HEK293T (cell line): ENCODE measurements at regions not wholly inside any gene's neighbourhood (a gene's known extent, or its start where the extent isn't known, plus 50 kb on each side); places are given as distances from the start of the nearest gene placed in this dataset.

Experiments used
- CTCF ChIA-PET: fragments of 350-600 bp; formaldehyde crosslinking; extraction: SDS; loops from one replicate; lab custom pipeline; 2021; ENCODE audit warnings: antibody characterized with exemption, inconsistent platforms; lab: Yijun Ruan, JAX
- POLR2A ChIA-PET: fragments of 350-600 bp; formaldehyde crosslinking; extraction: SDS; loops from one replicate; lab custom pipeline; 2020; ENCODE audit warnings: antibody characterized with exemption, inconsistent platforms; lab: Yijun Ruan, JAX
- DNase-seq: peaks from one replicate; pipeline ENCODE4 v3.0.0; 2012; ENCODE audit warnings: mixed read lengths; ENCODE audit errors: extremely low spot score
- ARNT ChIP-seq: fragments of 450-650 bp; IDR thresholded peaks from 2 replicates; pipeline ENCODE4 v1.6.1; 2017; ENCODE audit warnings: mild to moderate bottlenecking
- BHLHE40 ChIP-seq: fragments of 450-650 bp; IDR thresholded peaks from 2 replicates; pipeline ENCODE4 v1.6.1; 2016; ENCODE audit warnings: mild to moderate bottlenecking, moderate library complexity, borderline replicate concordance
- CTBP1 ChIP-seq: fragments of 450-650 bp; IDR thresholded peaks from 2 replicates; pipeline ENCODE4 v1.6.1; 2016; ENCODE audit warnings: borderline replicate concordance
- ELF4 ChIP-seq: fragments of 450-650 bp; IDR thresholded peaks from 2 replicates; pipeline ENCODE4 v1.6.1; 2017; ENCODE audit warnings: antibody characterized with exemption
- FOXA1 ChIP-seq: fragments of 450-650 bp; IDR thresholded peaks from 2 replicates; pipeline ENCODE4 v1.6.1; 2016; ENCODE audit warnings: mild to moderate bottlenecking
- FOXK2 ChIP-seq: fragments of 450-650 bp; IDR thresholded peaks from 2 replicates; pipeline ENCODE4 v1.6.1; 2016; ENCODE audit warnings: mild to moderate bottlenecking
- FOXM1 ChIP-seq: fragments of 450-650 bp; IDR thresholded peaks from 2 replicates; pipeline ENCODE4 v1.6.1; 2017; ENCODE audit warnings: mild to moderate bottlenecking, borderline replicate concordance
- HDGF ChIP-seq: fragments of 450-650 bp; IDR thresholded peaks from 2 replicates; pipeline ENCODE4 v1.6.1; 2017; ENCODE audit warnings: antibody characterized with exemption, borderline replicate concordance
- L3MBTL2 ChIP-seq: fragments of 450-650 bp; conservative IDR thresholded peaks from 2 replicates; pipeline ENCODE4 v1.6.1; 2016; ENCODE audit warnings: mild to moderate bottlenecking
- LEF1 ChIP-seq: fragments of 450-650 bp; IDR thresholded peaks from 2 replicates; pipeline ENCODE4 v1.6.1; 2017; ENCODE audit warnings: mild to moderate bottlenecking, borderline replicate concordance
- NFRKB ChIP-seq: fragments of 450-650 bp; IDR thresholded peaks from 2 replicates; pipeline ENCODE4 v1.6.1; 2016; ENCODE audit warnings: mild to moderate bottlenecking, moderate library complexity
- PKNOX1 ChIP-seq: fragments of 450-650 bp; IDR thresholded peaks from 2 replicates; pipeline ENCODE4 v1.6.1; 2016
- SP1 ChIP-seq: fragments of 450-650 bp; IDR thresholded peaks from 2 replicates; pipeline ENCODE4 v1.6.1; 2017
- SUZ12 ChIP-seq: fragments of 450-650 bp; IDR thresholded peaks from 2 replicates; pipeline ENCODE4 v1.6.1; 2016; ENCODE audit warnings: mild to moderate bottlenecking
- TARDBP ChIP-seq: fragments of 450-650 bp; IDR thresholded peaks from 2 replicates; pipeline ENCODE4 v1.6.1; 2016
- ZNF384 ChIP-seq: fragments of 450-650 bp; IDR thresholded peaks from 2 replicates; pipeline ENCODE4 v1.6.1; 2016

- CTCF ChIA-PET: no interaction called here
- no peak for DNase-seq
- no peak for TF ChIP-seq L3MBTL2
- POLR2A ChIA-PET: no interaction called here
These were observed 98.1 kb upstream of the TUT7 start for GRCh38 chr9:86452201-86452828.

GRCh38 chr9:86449246-86449645 lies 95.0 kb upstream of the TUT7 start:
- TF ChIP-seq ELF4 (no peak), HDGF (no peak), ZNF384 (no peak), PKNOX1 (no peak), FOXM1 (no peak), BHLHE40 (no peak), LEF1 (no peak), CTBP1 (no peak)
- POLR2A ChIA-PET: no interaction called here
- no peak for DNase-seq
- CTCF ChIA-PET: no interaction called here

- CTCF ChIA-PET: no interaction called here
- POLR2A ChIA-PET: no interaction called here
- no peak for TF ChIP-seq LEF1
- no peak for TF ChIP-seq FOXM1
- no peak for TF ChIP-seq SP1
- TF ChIP-seq ARNT: no peak
- TF ChIP-seq NFRKB: no peak
- no peak for TF ChIP-seq L3MBTL2
- no peak for TF ChIP-seq PKNOX1
- no peak for TF ChIP-seq BHLHE40
- no peak for TF ChIP-seq FOXK2
- TF ChIP-seq HDGF: no peak
- no peak for TF ChIP-seq SUZ12
- no peak for TF ChIP-seq CTBP1
- no peak for TF ChIP-seq FOXA1
- no peak for TF ChIP-seq ELF4
- no peak for TF ChIP-seq ZNF384
- no peak for TF ChIP-seq TARDBP
- DNase-seq: no peak
These were observed 91.5 kb upstream of the TUT7 start for GRCh38 chr9:86445671-86446070.

- ChIA-PET POLR2A (no interaction called here), CTCF (no interaction called here)
- TF ChIP-seq PKNOX1 (no peak), FOXK2 (no peak), SUZ12 (no peak), ARNT (no peak), HDGF (no peak), LEF1 (no peak), FOXM1 (no peak), SP1 (no peak), CTBP1 (no peak), ZNF384 (no peak)
- no peak for DNase-seq
These were observed 89.8 kb upstream of the TUT7 start for GRCh38 chr9:86443992-86444391.

GRCh38 chr9:86434039-86434726 lies 80.0 kb upstream of the TUT7 start:
- DNase-seq: peak; percentile 59
- TF ChIP-seq TARDBP: no peak
- TF ChIP-seq SP1: no peak
- no peak for TF ChIP-seq LEF1
- TF ChIP-seq BHLHE40: no peak
- no peak for TF ChIP-seq PKNOX1
- no peak for TF ChIP-seq ELF4
- TF ChIP-seq ARNT: no peak
- TF ChIP-seq HDGF: no peak
- POLR2A ChIA-PET: no interaction called here
- CTCF ChIA-PET: interaction anchor here (0.6 to 1.9 kb wide), 5 partner anchors 53 to 903 kb away, joined by 3 to 8 read pairs (median 3); no protein-coding TSS in a partner anchor

GRCh38 chr9:86424251-86424891 lies 70.2 kb upstream of the TUT7 start:
- ChIA-PET CTCF (no interaction called here), POLR2A (no interaction called here)
- TF ChIP-seq FOXM1 (no peak), ARNT (no peak), ELF4 (no peak), L3MBTL2 (no peak), CTBP1 (no peak), PKNOX1 (no peak), HDGF (no peak), LEF1 (no peak), SP1 (no peak), ZNF384 (no peak), FOXK2 (no peak), BHLHE40 (no peak), TARDBP (no peak), FOXA1 (no peak), NFRKB (no peak), SUZ12 (no peak)
- no peak for DNase-seq
